ENCODE measurements at regions not wholly inside any gene's neighbourhood (a gene's known extent, or its start where the extent isn't known, plus 50 kb on each side); places are given as distances from the start of the nearest gene placed in this dataset.
"Not testable (repeated sequence)": the region's sequence is repeated elsewhere in the genome, so short reads cannot be mapped to it uniquely, and the experiment has no call there.

GRCh38 chr7:113582471-113582870, 336.3 kb downstream of the PPP1R3A start:
- no peak for DNase-seq

DNA sequence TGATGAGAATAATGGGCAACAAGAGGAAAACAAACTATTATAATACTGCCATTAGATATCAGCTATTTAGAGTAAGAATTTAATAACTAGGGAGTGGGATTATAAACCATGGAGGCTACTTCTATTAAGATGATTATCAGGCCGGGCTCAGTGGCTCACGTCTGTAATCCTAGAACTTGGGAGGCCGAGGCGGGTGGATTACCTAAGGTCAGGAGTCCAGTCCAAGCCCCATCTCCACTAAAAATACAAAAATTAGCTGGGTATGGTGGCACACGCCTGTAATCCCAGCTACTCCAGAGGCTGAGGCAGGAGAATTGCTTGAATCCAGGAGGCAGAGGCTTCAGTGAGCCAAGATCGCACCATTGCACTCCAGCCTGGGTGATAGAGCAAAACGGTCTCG, 355.6 kb downstream of the PPP1R3A start:
- DNase-seq, result not testable (repeated sequence)

GRCh38 chr7:113562801-113563200, 356.0 kb downstream of the PPP1R3A start:
- no peak for DNase-seq

DNA sequence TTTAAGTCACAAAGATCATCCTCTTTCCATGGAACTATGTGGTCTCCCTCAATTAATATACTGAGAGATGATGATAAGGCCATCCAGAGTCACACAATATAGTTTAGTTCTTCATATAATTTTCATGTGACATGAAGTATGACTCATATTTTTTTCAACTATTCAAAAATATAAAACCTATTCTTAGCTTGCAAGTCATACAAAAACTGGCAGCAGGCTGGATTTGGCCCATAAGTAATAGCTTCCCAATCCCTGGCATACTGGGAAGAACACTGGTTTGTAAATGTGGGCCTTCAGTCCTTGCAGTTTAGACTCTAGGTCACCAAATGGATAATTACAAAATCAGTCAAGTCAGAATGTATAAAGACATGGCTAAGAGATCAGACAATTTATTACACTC, 356.6 kb downstream of the PPP1R3A start:
- no peak for DNase-seq

DNA sequence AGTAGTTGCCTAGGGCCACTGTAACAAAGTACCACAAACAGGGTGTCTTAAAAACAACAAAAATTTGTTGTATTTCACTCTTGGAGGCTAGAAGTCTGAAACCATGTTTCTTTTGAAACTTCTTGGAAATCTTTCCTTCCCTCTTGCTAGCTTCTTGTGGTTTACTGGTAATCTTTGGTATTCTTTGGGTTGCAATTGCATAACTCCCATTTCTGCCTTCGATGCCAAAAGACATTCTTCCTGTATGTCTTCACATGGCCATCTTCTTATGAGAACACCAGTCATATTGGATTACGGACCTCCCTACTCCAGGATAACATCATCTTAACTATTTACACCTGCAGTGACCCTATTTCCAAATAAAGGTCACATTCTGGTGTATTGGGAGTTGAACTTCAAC, 357.4 kb downstream of the PPP1R3A start:
- DNase-seq, result no peak

- DNase-seq, result no peak
Observed at GRCh38 chr7:113550966-113551365, 367.8 kb downstream of the PPP1R3A start.

DNA sequence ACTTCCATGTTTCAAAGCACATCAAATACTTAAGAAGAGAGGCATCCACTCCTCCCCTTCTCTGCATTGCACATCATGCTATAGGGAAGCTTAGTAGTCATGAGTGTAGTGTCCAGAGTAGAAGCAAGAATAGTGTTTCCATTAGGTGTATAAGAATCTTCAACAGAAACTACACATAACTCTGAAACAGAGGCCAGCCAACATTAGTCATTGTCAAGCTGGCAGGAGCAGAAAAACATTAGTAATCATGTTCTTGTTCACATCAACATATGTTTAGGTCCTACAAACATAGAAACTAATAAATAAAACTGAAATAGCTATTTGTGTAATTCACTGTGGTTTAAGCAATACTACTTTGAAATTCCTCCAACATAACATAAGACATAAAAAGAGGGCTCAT, 370.2 kb downstream of the PPP1R3A start:
- no peak for DNase-seq

DNA sequence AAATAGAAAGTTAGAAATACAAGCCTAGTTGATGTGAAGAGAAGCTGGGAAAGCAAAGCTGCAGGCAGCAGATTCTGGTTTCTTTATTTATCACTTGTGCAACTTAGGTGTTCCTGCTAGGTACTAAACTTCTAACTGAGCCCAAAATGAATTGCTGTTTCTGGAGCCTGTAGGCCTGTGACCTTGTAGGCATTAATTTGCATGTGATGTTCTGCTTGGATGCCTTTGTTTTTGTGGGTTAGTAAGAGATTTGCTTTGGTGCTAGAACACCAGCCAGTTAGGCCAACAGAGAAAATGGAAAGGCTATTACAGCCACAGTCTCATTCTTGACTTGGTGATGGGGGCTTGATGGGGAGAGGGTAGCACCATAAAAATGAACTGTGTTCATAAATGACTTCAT, 370.7 kb downstream of the PPP1R3A start:
- DNase-seq, result no peak

DNA sequence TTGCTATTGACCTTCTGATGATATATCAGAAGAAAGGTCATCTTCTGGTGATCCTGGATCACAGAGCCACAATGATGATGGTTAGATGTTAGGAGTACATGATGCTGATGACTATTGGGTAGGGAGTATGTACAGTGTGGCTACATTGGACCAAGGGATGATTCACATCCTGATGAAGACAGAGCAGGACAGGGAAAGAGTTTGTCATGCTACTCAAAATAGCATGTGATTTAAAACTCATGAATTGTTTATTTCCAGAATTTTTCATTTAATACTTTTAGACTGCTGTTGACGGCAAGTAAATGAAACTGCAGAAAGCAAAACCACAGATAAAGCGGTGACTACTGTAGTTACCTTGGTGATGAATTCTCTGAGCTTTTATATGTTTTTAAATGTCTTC, 397.3 kb downstream of the PPP1R3A start:
- DNase-seq, result no peak

DNA sequence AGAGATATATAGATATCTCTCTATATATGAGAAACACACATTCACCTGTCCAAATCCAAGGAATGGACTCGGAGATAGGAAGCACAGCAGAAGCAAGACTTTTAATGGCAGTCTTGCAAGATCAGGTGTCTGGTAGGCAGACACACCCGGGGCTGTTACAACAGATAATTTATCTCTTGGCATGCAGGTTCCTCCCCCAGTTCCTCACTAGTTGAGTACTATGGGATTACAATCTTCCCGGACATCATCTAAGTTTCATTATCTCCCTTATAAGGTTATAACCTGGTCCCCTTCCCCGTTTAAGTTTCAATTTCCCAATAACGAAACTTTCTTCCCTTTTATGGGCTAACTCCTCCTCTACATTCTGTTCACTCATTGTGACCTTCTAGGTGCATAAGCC, 399.3 kb downstream of the PPP1R3A start:
- DNase-seq, result no peak

DNA sequence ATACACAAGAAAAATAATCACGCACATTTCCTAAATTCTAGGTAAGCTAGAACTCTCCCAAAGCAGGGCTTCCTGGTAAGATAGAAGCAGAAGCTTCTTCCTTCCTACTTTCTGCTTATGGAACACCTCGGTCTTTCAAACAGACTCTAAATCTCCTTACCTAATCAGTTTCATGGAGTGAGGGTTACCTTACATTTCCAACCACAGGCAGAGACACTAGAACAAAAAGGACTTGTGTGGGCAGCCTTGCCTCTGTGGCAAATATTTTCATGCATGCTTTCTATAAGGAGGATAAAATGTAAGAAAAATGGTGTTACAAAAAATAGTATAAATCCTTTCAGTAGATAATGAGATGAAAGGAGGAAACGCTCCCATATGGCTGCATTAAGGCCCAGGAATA, 386.3 kb upstream of the SMIM30 start:
- no peak for DNase-seq

DNA sequence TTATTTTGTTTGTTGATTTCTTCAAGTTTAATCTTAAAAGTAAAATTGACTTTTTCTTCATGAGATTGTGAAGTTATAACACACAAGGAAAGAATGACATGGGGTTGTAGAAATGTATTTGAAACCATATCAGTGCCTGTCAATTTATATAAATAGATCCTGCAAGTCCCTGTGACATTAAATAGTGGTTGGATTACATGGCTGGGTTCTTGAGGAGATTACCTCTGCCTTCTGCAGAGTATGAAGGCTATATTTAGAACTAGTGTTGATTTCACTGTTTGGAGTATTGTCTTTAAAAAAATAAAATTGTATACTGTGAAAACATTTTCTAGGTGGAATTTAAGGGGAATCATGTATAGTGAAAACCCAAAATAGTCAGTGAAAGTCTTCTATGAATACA, 385.8 kb upstream of the SMIM30 start:
- no peak for DNase-seq

- DNase-seq, result not testable (repeated sequence)
Observed at GRCh38 chr7:113496586-113496985, 378.2 kb upstream of the SMIM30 start.

DNA sequence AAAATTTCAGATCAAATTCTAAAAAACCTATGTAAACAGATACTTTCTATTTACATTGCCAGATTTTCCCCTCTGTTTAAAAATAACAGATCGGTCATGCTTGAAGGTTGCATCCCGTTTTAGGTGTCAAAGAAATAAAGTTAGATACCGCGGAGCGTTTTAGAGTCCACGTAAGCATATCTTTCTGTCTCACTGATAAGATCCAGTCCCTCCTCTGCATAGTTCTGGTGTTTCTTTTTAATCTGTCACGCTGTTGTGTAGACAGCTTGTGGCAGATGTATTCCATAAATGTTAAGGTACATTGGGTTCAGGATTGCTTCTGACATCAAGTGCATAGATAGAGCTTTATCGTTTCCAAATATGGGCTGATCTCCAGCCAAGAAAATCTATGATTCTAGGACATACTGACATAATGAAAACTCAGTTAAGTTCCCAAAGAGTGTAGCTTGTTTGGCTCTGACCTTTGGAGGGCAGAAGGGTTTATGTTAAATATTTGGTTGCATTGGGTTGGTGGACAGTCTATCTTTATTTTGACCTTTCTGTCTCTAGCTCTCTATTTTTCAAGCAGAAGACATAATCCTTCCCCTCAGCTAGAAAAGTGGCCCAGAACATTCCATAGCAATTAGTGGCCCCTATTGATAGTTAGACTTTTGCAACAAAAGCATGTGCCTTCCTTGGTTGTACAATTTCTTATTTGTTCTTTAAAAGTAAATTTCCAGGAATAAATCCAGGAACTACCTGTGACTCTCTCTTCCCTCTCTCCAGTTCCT, 376.6 kb upstream of the SMIM30 start:
- DNase-seq, result not testable (repeated sequence)

GRCh38 chr7:113491305-113491704, 373.0 kb upstream of the SMIM30 start:
- DNase-seq, result no peak

DNA sequence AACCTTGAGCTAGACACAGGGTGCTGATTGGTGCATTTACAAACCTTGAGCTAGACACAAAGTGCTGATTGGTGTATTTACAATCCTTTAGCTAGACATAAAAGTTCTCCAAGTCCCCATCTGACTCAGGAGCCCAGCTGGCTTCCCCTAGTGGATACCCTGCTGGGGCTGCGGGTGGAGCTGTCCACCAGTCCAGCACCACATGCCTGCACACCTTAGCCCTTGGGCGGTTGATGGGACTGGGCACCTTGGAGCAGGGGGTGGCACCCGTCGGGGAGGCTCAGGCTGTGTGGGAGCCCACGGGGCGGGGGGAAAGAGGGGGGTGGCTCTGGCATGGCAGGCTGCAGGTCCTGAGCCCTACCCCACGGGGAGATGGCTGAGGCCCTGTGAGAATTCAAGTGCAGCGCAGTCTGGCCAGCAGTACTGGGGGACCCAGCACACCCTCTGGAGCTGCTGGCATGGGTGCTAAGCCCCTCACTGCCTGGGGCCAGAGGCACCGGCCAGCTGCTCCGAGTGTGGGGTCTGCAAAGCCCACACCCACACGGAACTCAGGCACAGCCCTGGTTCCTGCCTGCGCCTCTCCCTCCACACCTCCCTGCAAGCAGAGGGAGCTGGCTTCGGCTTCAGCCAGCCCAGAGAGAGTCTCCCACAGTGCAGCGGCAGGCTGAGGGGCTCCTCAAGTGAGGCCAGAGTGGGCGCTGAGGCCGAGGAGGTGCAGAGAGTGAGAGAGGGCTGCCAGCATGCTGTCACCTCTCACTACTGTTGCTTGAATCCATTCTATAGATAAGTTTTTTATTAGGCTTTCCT, 369.8 kb upstream of the SMIM30 start:
- DNase-seq, result no peak

- no peak for DNase-seq
Observed at GRCh38 chr7:113486548-113486947, 368.2 kb upstream of the SMIM30 start.

- no peak for DNase-seq
Observed at GRCh38 chr7:113483657-113484056, 365.3 kb upstream of the SMIM30 start.

GRCh38 chr7:113480537-113480936, 362.2 kb upstream of the SMIM30 start:
- no peak for DNase-seq

DNA sequence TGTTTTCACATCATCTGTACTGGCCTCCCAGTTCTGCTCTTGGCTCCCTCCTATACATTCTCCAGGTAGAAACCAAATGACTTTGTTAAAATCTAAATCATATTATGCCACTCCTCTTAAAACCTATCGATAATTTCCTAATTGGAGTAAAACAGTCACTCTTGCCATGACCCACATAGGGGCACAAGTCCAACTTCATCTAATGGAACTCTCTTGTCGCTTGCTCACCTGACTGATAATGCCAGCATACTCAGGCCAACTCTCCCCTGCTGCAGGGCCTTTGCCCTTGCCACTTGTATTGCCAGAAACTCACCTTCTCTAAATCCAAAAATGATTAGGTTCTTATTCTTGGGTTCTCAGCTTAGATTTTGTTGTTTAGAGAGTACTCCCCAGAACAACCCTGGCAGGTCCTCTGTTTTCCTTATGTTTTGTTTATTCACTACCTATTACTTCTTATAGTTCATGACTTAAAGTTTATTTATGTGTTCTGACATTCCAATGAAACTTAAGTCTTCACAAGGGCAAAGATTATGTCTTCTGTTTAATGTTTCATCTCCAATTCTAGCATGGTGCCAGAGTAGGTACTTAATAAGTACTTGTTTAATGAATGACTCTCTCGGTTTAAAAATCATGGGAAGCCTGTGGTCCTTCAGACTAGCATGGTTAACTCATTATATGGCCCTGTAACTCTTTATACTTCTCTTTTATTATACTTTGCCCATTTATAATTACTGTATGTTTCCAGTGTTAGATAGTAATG, 345.9 kb upstream of the SMIM30 start:
- DNase-seq, result no peak

GRCh38 chr7:113460067-113460466, 341.7 kb upstream of the SMIM30 start:
- DNase-seq, result no peak

- no peak for DNase-seq
Observed at GRCh38 chr7:113456533-113456932, 338.2 kb upstream of the SMIM30 start.

DNA sequence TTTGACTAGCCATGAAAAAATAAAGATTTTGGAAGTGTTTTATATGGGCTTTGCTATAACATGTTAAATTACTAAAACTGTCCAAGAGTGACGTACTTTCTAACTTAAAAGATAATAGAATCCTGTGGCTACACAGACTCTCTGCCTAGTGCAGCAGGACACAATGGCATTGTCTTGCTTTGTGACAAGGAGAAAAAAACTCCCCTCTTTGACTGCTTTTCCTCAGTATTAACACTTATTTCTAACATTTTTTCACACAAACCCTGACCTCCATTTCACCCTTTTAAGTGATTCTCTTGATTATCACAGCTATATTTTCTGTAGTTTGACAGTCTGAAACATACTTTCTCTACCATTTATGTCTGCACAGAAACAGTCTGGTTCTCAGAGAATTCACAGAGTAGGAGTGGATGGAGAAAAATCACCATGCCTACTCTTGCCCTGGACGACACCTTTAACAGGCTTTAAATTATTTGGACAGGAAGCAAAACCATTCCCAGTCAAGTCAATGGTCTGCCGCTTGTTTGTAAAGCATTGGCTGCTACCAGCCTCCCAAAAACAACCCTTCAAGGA, 336.3 kb upstream of the SMIM30 start:
- no peak for DNase-seq
